Brain microvascular endothelial cell (primary cell): ENCODE measurements at regions not wholly inside any gene's neighbourhood (a gene's known extent, or its start where the extent isn't known, plus 50 kb on each side); places are given as distances from the start of the nearest gene placed in this dataset.
A peak's percentile ranks its signal among the peaks of the same experiment; 100 is the strongest.

Source experiments
- DNase-seq: peaks from one replicate; pipeline ENCODE4 v3.0.0-alpha.2; 2020
- H3K27ac ChIP-seq: fragments of 250-450 bp; sonication (Bioruptor Pico); 2 replicates; pipeline ENCODE4 v1.5.1; 2020; ENCODE audit warnings: mild to moderate bottlenecking, moderate library complexity
- H3K27me3 ChIP-seq: fragments of 250-450 bp; sonication (Bioruptor Pico); replicated peaks from 2 replicates; pipeline ENCODE4 v1.5.1; 2020; ENCODE audit warnings: mild to moderate bottlenecking
- H3K36me3 ChIP-seq: fragments of 250-450 bp; sonication (Bioruptor Pico); replicated peaks from 2 replicates; pipeline ENCODE4 v1.5.1; 2020; ENCODE audit warnings: mild to moderate bottlenecking
- H3K4me3 ChIP-seq: 2 replicates; pipeline ENCODE4 v1.5.1; 2011; ENCODE audit warnings: low read depth, mild to moderate bottlenecking, control low read depth, low read length, moderate library complexity
- CTCF ChIP-seq: IDR thresholded peaks from 2 replicates; pipeline ENCODE4 v1.5.1; 2011; ENCODE audit warnings: low read depth, mild to moderate bottlenecking, moderate library complexity, low read length, control low read depth, inconsistent platforms; ENCODE audit errors: missing control alignments
- in situ Hi-C: cut with HindIII; loops from 2 replicates; pipeline ENCODE4 v1.10.0; 2017; ENCODE audit warnings: low sequenced_read_pairs, low pct_ligation_motif_present

- no peaks in the 10 kb centered on the region for H3K36me3 ChIP-seq
- no peak for TF ChIP-seq CTCF
- no peak overlapping the region for H3K27ac ChIP-seq
- in situ Hi-C loops = no loop called here
- H3K4me3 ChIP-seq = no peak overlapping the region
- no peak for DNase-seq
- H3K27me3 ChIP-seq = no peaks in the 10 kb centered on the region
Measured at GRCh38 chr15:92304223-92304975, 89.3 kb upstream of the ST8SIA2 start.

- in situ Hi-C loops = no loop called here
- Histone ChIP-seq H3K27me3 (no peaks in the 10 kb centered on the region), H3K4me3 (no peak overlapping the region), H3K36me3 (no peaks in the 10 kb centered on the region), H3K27ac (no peak overlapping the region)
- no peak for TF ChIP-seq CTCF
- DNase-seq = no peak
Measured at GRCh38 chr15:92305343-92305742, 88.3 kb upstream of the ST8SIA2 start.

GRCh38 chr15:92306663-92307062 lies 87.0 kb upstream of the ST8SIA2 start:
- Histone ChIP-seq H3K4me3 (no peak overlapping the region), H3K27me3 (no peaks in the 10 kb centered on the region), H3K36me3 (no peaks in the 10 kb centered on the region), H3K27ac (no peak overlapping the region)
- peak; percentile 18 for TF ChIP-seq CTCF
- in situ Hi-C loops = no loop called here
- DNase-seq = peak; percentile 20

GRCh38 chr15:92315144-92315543 lies 78.5 kb upstream of the ST8SIA2 start:
- Histone ChIP-seq H3K36me3 (no peaks in the 10 kb centered on the region), H3K27me3 (no peaks in the 10 kb centered on the region), H3K4me3 (no peak overlapping the region), H3K27ac (no peak overlapping the region)
- TF ChIP-seq CTCF = no peak
- DNase-seq = no peak
- in situ Hi-C loops = no loop called here

- no peak overlapping the region for H3K4me3 ChIP-seq
- in situ Hi-C loops = no loop called here
- no peaks in the 10 kb centered on the region for H3K27me3 ChIP-seq
- no peak for DNase-seq
- H3K27ac ChIP-seq = no peak overlapping the region
- no peaks in the 10 kb centered on the region for H3K36me3 ChIP-seq
- no peak for TF ChIP-seq CTCF
Measured at GRCh38 chr15:92315595-92316211, 78.0 kb upstream of the ST8SIA2 start.
